Endothelial cell of umbilical vein (primary cell): ENCODE measurements at regions not wholly inside any gene's neighbourhood (a gene's known extent, or its start where the extent isn't known, plus 50 kb on each side); places are given as distances from the start of the nearest gene placed in this dataset.

Experiments used
- BruUV-seq: library from RNA; stranded (reverse); fragments of 400-500 nt; replicated peaks from 2 replicates; lab custom pipeline; 2021; lab: Mats Ljungman, UMichigan
- CTCF ChIA-PET: fragments of 300-600, 350-600 bp; sonication (Branson Sonifier 250); formaldehyde crosslinking; loops from one replicate; lab custom pipeline; 2021; ENCODE audit warnings: antibody characterized with exemption, inconsistent platforms; lab: Charles Lee
- POLR2A ChIA-PET: fragments of 300-600, 350-600 bp; sonication (Branson Sonifier 250); formaldehyde crosslinking; loops from one replicate; lab custom pipeline; 2021; ENCODE audit warnings: antibody characterized with exemption, inconsistent platforms; lab: Charles Lee
- DNase-seq: peaks from one replicate; pipeline ENCODE4 v3.0.0-alpha.2; 2011; ENCODE audit warnings: low read depth, low spot score
- FAIRE-seq: peaks from 2 replicates; lab custom pipeline; 2011; peaks lifted over from hg19 to GRCh38; lab: Jason Lieb, UNC
- H2AFZ ChIP-seq: 2 replicates; pipeline ENCODE4 v1.6.0; 2012; ENCODE audit warnings: low read depth, low read length, control low read depth, inconsistent platforms
- H3K27ac ChIP-seq: 2 replicates; pipeline ENCODE4 v1.5.1; 2011; ENCODE audit warnings: low read depth, mild to moderate bottlenecking, control low read depth, low read length, moderate library complexity; ENCODE audit not compliant: insufficient read depth
- H3K27me3 ChIP-seq, 2 experiments: 2 replicates each; pipeline versions ENCODE4 v1.6.0 to v1.6.1; 2011; ENCODE audit warnings: low read length in 2 of 2, mixed read lengths in 1 of 2; ENCODE audit not compliant: control insufficient read depth in 2 of 2, insufficient read depth in 2 of 2
- H3K36me3 ChIP-seq, 2 experiments: 2 replicates in 1 of 2; 3 replicates in 1 of 2; pipeline ENCODE4 v1.5.1; 2011; ENCODE audit warnings: low read length in 2 of 2, mild to moderate bottlenecking in 1 of 2, moderate library complexity in 1 of 2; ENCODE audit not compliant: control insufficient read depth in 2 of 2, insufficient read depth in 2 of 2; ENCODE audit errors: extremely low read depth in 1 of 2
- H3K4me1 ChIP-seq: 3 replicates; pipeline ENCODE4 v1.5.1; 2011; ENCODE audit warnings: mild to moderate bottlenecking, low read length; ENCODE audit not compliant: control insufficient read depth, insufficient read depth; ENCODE audit errors: extremely low read depth
- H3K4me2 ChIP-seq: 2 replicates; pipeline ENCODE4 v1.6.1; 2011; ENCODE audit warnings: low read length, control low read depth, mixed read lengths; ENCODE audit not compliant: insufficient read depth
- H3K4me3 ChIP-seq, 3 experiments: fragments of 200-600 bp in 1 of 3; sonication (generic), shearing (Covaris generic) in 1 of 3; replicated peaks in 1 of 3; 2 replicates each; pipeline ENCODE4 v1.5.1; 2011 to 2016; ENCODE audit warnings: control low read depth in 3 of 3, low read length in 3 of 3, mild to moderate bottlenecking in 2 of 3, inconsistent platforms in 1 of 3, low read depth in 1 of 3, moderate library complexity in 1 of 3; ENCODE audit not compliant: insufficient read depth in 1 of 3
- H3K79me2 ChIP-seq: 2 replicates; pipeline ENCODE4 v1.6.0; 2012; ENCODE audit warnings: low read length, inconsistent platforms; ENCODE audit not compliant: control insufficient read depth, insufficient read depth
- H3K9ac ChIP-seq: replicated peaks from 2 replicates; pipeline ENCODE3; 2011; ENCODE audit warnings: low read length, control low read depth; ENCODE audit not compliant: insufficient read depth; ENCODE audit errors: extremely low read depth
- H3K9me1 ChIP-seq: replicated peaks from 3 replicates; pipeline ENCODE4 v1.6.0; 2011; ENCODE audit warnings: mild to moderate bottlenecking, low read length; ENCODE audit not compliant: control insufficient read depth, insufficient read depth; ENCODE audit errors: extremely low read depth
- H3K9me3 ChIP-seq: replicated peaks from 2 replicates; pipeline ENCODE4 v1.5.1; 2012; ENCODE audit warnings: low read length, inconsistent platforms; ENCODE audit not compliant: control insufficient read depth, insufficient read depth
- H4K20me1 ChIP-seq: replicated peaks from 2 replicates; pipeline ENCODE3; 2011; ENCODE audit warnings: mild to moderate bottlenecking, low read length; ENCODE audit not compliant: control insufficient read depth, insufficient read depth; ENCODE audit errors: extremely low read depth
- EZH2 ChIP-seq: IDR thresholded peaks from 2 replicates; pipeline ENCODE4 v1.6.1; 2012; ENCODE audit warnings: borderline replicate concordance, low read depth, mild to moderate bottlenecking, moderate library complexity, low read length, inconsistent platforms; ENCODE audit not compliant: severe bottlenecking
- FOS ChIP-seq: IDR thresholded peaks from 2 replicates; pipeline ENCODE4 v1.6.1; 2011; ENCODE audit warnings: mild to moderate bottlenecking, low read length, moderate library complexity, borderline replicate concordance; ENCODE audit not compliant: insufficient read depth
- GATA2 ChIP-seq: IDR thresholded peaks from 2 replicates; pipeline ENCODE4 v1.7.0; 2011; ENCODE audit warnings: low read depth, mild to moderate bottlenecking, moderate library complexity, mixed read lengths, low read length; ENCODE audit not compliant: insufficient read length, insufficient read depth
- JUN ChIP-seq: IDR thresholded peaks from 2 replicates; pipeline ENCODE4 v1.6.1; 2011; ENCODE audit warnings: borderline replicate concordance, low read depth; ENCODE audit not compliant: insufficient read length, insufficient read depth
- MYC ChIP-seq: IDR thresholded peaks from one replicate; pipeline ENCODE4 v1.6.1; 2011; ENCODE audit warnings: mild to moderate bottlenecking, low read depth, low read length
- POLR2A ChIP-seq: IDR thresholded peaks from 2 replicates; pipeline ENCODE4 v1.6.1; 2012; ENCODE audit warnings: low read depth, mild to moderate bottlenecking, control low read depth, low read length
- POLR2AphosphoS5 ChIP-seq: IDR thresholded peaks from 2 replicates; pipeline ENCODE4 v1.6.1; 2012; ENCODE audit warnings: low read depth, mild to moderate bottlenecking, control low read depth, low read length, moderate library complexity; ENCODE audit not compliant: insufficient read depth
- dilution Hi-C: fragments of 300-500 bp; cut with MboI; formaldehyde crosslinking; loops from one replicate; pipeline ENCODE4 v1.15.0; 2019; ENCODE audit warnings: low sequenced_read_pairs; ENCODE audit not compliant: extremely low pct_ligation_motif_present
- intact Hi-C: fragments of 100-400 bp; cut with micrococcal nuclease; formaldehyde crosslinking; loops from one replicate; pipeline ENCODE4 v1.10.0; 2022
- TF ChIP-seq, protein P1 (sequence below): IDR thresholded peaks from 2 replicates; pipeline ENCODE4 v1.6.1; 2011; ENCODE audit not compliant: insufficient read depth, insufficient read length
- TF ChIP-seq, protein P2 (sequence below), 2 donors: IDR thresholded peaks; 1 replicate in 1 of 2; 2 replicates in 1 of 2; pipeline ENCODE4 v1.5.1; 2011; ENCODE audit warnings: low read length in 2 of 2, mild to moderate bottlenecking in 2 of 2, moderate library complexity in 2 of 2, control low read depth in 1 of 2, inconsistent platforms in 1 of 2, low read depth in 1 of 2; ENCODE audit not compliant: insufficient read depth in 1 of 2; ENCODE audit errors: extremely low read depth in 1 of 2

DNA sequence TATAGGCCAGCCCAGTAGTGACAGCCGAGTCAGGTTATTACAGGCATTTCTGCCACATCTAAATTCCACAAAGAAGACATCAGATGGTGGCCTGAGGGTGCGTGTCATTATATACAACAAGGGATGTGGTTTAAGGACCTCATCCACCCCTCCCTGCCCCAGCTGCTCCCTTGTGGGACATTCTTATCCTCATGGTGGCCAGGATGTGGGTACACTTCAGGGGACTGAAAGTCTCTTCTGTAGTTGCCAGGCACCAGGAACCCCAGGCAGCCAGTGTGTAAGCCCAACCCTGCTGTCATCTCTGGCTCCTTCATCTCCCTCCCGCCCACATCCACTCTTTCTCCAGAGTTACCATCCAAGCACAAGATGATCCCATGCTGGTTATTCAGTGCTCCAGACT lies 224.9 kb upstream of the TOPAZ1 start:
- Histone ChIP-seq H2AFZ (no peak overlapping the region), H3K4me2 (no peak overlapping the region), H3K36me3 (no peaks in the 10 kb centered on the region), H3K9ac (no peak overlapping the region), H3K27me3 (peaks cover 15 to 20% of the 10 kb centered on the region in 2 experiments), H3K9me3 (no peaks in the 10 kb centered on the region), H4K20me1 (no peaks in the 10 kb centered on the region), H3K79me2 (no peaks in the 10 kb centered on the region), H3K4me3 (no peak overlapping the region), H3K9me1 (no peaks in the 10 kb centered on the region), H3K4me1 (no peaks in the 10 kb centered on the region), H3K27ac (no peak overlapping the region)
- TF ChIP-seq POLR2A: no peak
- TF ChIP-seq, protein P1, sequence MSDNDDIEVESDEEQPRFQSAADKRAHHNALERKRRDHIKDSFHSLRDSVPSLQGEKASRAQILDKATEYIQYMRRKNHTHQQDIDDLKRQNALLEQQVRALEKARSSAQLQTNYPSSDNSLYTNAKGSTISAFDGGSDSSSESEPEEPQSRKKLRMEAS: no peak
- no peak for TF ChIP-seq FOS
- no peak for TF ChIP-seq POLR2AphosphoS5
- no peak for TF ChIP-seq EZH2
- TF ChIP-seq, protein P2, sequence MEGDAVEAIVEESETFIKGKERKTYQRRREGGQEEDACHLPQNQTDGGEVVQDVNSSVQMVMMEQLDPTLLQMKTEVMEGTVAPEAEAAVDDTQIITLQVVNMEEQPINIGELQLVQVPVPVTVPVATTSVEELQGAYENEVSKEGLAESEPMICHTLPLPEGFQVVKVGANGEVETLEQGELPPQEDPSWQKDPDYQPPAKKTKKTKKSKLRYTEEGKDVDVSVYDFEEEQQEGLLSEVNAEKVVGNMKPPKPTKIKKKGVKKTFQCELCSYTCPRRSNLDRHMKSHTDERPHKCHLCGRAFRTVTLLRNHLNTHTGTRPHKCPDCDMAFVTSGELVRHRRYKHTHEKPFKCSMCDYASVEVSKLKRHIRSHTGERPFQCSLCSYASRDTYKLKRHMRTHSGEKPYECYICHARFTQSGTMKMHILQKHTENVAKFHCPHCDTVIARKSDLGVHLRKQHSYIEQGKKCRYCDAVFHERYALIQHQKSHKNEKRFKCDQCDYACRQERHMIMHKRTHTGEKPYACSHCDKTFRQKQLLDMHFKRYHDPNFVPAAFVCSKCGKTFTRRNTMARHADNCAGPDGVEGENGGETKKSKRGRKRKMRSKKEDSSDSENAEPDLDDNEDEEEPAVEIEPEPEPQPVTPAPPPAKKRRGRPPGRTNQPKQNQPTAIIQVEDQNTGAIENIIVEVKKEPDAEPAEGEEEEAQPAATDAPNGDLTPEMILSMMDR (IDR thresholded peaks at IDR 0.05; ENCODE audit: extremely low read depth in 1 of 2, insufficient read depth in 1 of 2, low read depth in 1 of 2, low read length in 2 of 2): no peak
- no peak for TF ChIP-seq MYC
- TF ChIP-seq GATA2: no peak
- TF ChIP-seq JUN: no peak
- ChIA-PET CTCF (no interaction called here), POLR2A (no interaction called here)
- dilution Hi-C loops: no loop called here
- FAIRE-seq (no peak), DNase-seq (no peak)
- BruUV-seq: no TSS peak
- intact Hi-C loops: no loop called here
